DMS53 (cell line): ENCODE measurements at regions not wholly inside any gene's neighbourhood (a gene's known extent, or its start where the extent isn't known, plus 50 kb on each side); places are given as distances from the start of the nearest gene placed in this dataset.

ENCODE experiments used
- DNase-seq: peaks from one replicate; lab custom pipeline; 2025; lab: John Stamatoyannopoulos, UW

DNA sequence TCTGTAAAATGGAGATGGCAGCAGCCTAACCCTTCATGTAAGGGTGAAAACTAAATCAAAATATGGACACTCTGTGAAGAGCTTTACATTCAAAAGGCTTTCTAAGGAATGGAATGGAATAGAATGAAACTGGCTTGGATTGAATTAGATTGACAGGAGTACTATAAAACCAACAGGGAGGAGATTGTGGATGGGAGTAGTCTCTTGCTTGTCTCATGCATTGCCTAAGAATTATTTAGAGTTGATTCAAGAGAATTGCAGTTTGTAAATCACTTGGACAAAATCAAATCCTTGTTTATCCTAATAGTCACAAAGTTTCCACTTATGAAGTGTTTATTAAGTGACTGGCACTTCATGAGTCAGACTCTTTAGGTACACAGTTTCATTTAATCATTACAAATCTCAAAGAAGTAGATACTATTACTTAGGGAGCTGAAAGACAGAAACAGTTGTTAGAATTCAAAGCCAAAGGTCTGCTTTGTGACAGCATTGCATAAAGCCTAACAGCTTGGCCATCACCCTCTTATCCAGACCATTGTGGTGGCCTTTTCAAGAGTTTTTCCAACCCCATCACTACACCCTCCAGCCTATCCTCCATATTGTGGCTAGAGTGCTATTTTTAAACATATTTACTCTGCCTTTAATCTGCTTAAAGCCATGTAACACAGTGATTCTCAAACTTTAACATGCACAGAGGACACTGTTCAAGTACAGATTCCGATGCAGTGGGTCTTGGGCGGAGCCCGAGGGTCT lies 91.9 kb upstream of the GHITM start:
- peak; percentile 28 for DNase-seq

DNA sequence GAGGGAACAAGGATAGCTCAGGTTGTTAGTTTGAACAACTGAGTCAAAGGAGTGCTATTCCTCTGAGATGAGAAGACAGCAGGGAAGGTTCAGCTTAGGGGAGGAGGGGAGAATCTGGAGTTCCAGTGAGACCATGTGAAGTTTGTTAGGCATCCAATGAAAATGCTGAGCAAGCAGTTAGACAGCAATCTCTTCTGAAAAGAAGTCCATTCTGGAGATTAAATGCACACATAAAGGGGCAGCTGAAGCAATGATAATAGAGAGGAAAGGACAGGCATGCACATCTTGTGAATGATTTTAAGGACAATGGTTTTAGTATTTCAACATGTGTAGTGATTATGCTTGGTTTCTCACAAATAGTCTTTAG lies 89.7 kb upstream of the GHITM start:
- no peak for DNase-seq

DNA sequence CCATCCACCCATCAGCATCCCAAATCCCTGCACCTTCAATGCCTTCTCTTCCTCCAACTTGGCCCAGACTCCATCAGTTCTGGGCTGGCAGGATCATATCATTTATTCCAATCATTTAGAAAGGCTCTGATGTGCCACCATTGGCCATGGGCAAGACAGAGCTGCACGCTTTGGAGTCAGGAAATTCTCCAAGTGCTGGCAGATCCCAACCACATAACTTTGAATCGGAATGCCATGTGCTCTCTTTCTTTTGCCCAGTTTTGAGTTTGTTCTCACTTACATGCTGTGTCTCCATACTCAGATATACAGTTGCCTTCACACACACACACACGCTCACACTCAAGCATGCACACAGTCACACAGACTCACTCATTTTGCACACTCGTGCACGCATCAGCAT lies 85.7 kb upstream of the GHITM start:
- no peak for DNase-seq

DNA sequence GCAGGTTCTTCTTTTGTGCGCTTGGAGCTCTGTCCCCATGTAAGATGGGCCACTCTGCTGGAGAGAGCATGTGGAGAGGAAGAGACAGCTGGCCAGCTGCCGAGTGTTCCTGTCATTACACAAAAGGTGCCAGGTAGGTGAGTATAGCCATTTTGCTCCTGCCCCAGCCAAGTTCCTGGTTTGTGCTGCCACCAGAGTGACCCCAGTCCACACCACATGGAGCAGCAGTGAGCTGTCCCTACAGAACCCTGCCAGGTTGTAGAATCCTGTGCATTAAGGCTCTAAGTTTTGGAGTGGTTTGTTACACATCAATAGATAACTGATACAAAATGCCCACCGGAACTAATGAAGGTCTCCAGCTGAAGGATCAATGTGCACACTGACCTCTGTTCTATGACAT lies 84.6 kb upstream of the GHITM start:
- peak; percentile 83 for DNase-seq

DNA sequence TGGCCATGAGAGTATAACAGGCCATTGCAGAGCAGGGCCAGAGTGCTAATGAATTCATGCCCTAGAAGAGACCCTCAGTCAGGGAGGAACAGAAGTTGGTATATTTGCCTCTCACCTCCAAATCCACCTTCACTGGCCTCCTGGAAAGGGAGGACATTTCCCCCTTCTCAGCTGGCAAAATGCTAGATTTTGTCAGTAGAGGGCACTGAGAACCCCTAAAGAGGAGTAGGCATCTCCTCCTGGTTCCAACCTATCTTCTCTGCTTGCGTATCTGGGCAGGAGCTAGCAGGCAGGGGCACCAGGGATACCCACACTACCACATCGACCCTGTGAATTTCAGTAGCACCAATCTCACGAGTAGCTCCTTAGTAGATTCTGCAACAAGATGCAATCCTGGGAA lies 79.8 kb upstream of the GHITM start:
- peak; percentile 14 for DNase-seq

DNA sequence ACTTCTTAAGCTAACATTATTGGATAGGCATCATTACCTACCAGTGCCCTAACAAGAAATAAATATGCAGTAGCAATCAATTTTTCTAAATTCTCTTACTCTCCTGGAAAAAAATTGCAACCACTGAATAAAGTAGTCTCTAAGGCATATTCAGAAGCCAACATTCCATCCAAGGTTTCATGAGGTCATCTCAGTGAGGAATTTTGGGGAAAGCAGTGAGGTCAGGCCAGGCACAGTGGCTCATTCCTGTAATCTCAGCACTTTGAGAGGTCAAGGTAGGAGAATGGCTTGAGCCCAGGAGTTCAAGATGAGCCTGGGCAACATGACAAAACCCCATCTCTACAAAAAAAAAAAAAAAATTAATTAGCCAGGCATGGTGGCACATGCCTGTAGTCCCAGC lies 75.9 kb upstream of the GHITM start:
- DNase-seq, result no peak

DNA sequence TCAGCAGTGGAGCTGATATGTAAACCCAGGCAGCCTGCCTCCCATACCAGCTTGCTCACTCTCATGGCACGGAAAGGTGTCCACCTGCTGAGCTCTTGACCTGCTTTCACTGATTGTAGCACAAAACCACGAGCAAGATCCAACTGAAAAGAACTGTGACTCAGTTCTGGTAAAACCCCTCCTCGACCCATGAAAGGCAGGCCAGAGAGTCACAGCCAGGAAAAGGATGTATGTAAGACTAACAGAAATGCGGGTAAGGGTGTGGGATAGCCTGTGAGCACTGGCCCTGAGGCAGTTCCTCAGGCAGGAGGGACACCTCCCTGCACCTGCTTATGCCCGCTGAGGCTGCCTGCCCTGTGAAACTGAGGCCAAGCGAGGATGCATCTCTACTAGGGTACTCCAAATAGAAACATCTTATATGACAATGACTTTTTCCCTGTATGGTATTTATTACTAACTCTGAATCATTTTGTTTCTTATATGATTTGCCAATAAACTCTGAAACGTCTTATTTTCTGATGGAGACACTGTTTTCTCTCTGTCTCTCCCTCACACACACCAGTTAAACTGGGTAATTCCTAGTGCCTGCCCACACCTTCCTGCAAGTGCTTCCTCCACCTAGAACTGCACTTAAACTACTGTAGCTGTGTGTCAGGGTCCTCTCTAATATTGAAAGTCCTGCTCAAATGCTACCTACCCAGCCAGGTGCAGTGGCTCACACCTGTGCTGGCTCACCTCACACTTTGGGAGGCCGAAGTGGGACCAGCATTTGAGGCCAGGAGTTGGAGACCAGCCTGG lies 73.3 kb upstream of the GHITM start:
- no peak for DNase-seq

DNA sequence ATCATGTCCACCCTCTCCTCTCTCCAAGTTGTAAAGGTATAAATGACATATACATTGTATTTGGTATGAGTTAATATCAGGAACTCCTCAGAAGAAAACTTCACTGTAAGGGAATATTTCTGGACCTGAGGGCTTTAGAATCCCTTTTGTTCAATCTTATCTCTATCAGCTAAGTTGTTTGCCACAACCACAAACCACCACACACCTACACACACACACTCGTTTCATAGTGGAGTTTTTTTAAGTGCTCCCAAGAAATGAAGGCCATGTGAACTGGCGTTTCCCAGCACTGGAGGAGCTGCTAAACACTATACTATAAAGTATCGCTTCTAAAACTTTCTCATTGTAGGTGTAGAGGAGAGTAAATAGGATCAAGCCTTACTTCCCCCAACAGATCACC lies 64.8 kb upstream of the GHITM start:
- DNase-seq, result no peak

DNA sequence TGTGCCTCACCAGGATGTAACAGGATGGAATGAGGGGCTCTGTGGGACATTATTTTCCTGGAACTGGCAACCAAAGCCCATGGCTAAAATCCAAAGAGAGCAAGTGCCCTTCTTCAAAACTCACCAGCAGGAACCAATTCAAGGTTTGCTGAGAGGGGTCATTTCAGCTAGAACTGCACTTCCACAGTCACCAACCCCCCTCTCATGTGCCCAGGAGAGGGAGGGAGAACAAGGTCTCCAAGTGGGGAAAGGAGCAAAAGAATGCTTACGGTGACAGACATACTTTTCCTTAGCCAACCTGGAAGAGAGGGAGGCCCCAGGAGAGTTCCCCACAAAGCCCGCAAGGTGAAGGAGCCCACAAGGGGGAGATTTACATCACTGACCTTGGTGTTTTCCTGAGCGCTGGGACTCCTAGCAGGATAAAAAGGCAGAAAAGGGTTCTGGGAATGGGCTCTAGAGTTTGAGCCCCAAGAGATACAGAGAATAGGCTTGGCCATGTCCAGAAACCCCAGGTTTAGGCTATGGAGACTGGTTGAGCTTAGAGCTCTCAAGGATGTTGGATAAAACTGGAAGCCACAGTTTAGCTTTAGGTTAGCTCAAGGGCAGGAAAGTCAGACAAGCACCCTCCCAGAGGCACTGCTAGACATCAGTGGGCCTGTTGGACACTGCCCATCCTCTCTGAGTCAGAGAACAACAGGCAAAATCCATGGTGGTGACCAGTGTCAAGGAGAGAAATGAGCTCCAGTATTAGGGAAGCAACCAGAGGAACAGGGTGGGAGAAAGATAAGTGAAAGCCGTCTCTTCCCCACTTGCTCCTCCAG lies 63.9 kb upstream of the GHITM start:
- no peak for DNase-seq

DNA sequence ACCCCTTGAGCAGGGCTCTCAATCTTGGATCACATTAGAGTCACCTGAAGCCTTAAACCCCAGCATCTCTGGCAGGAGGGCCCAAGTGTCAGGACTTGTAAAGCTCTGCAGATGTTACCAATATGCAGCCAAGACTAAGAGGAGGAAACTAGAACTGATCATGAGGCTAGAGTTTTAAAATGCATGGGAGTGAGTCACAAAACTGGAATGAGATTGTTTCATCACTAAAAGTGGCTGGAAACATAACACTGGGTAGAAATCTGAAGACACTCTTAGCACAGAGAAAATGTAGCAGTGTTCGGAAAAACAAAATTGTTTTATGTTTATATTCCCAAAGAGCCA lies 63.3 kb upstream of the GHITM start:
- no peak for DNase-seq

DNA sequence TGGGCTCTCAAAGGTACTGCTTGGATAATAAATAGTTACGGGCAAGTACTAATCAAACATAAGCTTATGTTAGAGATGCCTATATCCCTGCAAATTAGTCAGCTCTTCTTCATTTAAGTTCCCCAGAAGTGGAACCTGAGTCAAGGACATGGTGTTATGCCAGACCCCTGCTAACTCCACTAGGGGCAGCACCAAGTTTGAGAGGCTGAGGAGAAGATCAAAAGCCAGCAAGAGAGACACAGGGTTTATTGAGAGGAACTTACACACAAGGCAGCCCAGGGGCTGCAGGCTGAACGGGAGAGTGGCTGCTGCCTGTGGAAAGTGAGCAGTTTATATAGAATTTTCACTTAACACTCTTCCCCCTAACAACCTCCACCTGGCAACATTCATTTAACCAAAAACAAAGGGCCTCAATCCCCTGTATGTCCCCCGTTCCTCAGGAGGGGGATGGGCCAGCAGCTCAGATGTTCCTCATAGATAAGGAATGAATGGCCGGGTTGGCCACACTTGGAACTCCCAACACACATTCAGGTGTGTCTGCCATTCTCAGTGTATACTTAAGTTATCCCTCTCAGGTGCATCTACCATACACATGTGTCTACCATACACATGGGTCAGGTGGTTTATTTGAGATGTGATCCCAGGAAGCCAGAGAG lies 62.6 kb upstream of the GHITM start:
- peak; percentile 34 for DNase-seq

DNA sequence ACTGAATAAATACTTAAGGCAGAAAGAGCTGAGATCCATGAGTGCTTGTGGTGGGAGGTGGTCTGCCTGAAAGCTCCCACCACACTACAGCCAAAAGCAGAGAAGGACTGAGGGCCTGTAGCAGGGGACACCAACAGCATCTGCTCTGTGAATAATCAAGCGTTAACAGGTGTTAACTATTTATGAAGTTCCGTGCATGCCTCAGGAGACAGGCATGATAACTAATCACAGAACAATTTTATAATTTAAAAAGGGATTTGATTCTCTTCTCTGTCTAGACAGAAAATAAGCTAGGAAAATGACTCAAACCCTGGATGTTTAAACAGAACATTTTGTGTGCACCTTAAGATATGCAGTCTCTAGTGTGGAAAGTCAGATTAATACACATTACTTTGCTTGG lies 61.5 kb upstream of the GHITM start:
- no peak for DNase-seq

DNA sequence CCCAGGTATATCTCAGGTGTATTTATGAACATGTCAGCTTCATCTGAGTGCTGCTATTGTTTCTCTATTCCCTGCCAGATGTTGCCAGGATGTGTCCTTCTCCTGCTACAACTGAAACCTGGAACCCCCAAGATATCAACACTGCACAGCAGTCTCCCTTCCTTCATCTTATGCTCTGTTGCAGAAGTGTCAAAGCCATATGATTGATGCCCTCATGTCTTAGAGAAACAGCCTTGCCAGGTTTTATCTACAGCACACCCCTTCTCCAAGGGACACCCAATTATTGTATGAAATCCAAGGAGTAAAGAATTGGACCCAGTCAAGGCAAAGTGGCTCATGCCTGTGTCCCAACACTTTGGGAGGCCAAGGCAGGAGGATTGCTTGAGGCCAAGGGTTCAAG lies 60.5 kb upstream of the GHITM start:
- no peak for DNase-seq

DNA sequence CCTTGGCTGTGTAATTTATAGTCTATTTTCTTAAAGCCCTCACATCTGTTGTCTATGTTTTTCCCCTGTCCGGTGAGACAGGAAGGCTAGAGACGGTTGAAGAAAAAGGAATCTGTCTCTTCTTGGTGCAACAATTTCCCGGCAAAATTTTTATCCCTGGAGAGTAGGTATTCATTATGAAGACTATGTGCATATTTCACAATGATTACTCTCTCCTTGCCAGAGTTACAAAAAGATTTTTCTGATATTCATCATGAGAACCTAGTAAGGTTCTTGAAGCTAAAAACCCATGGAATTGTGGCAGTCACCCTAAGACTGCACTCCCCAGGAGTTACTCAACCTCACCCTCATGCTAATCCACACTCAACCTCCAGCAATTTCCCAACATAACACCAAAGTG lies 55.0 kb upstream of the GHITM start:
- no peak for DNase-seq

DNA sequence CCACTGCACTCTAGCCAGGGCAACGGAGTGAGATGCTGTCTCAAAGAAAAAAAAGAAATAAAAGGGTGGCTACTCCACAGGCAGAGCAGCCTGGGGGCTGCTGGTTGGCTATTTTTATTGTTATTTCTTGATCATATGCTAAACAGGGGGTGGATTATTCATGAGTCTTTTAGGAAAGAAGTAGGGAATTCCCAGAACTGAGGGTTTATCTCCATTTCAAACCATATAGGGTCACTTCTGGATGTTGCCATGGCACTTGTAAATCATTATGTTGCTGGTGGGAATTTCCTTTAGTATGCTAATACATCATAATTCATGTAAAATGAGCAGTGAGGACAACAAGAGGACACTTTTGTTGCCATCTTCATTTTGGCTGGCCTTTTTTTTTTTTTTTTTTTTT lies 52.1 kb upstream of the GHITM start:
- DNase-seq, result no peak

DNA sequence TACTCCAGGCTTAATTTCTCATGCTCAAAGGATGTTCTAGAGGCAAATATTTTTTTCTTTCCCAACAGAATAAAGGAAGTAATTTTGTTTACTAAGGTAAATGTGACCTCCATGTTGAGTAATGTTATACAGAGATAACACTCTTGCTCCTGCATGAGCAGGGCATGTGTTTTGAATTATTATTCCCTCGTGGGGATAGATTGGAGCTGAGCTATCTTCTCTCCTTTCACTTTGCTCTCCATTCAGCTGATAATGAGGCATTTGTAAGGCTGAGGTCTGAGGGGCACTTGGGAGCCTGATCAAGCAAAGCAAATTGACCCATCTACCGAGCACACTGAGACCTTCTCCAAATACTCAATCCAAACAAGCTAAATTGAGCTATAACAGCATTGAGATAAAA lies 50.7 kb upstream of the GHITM start:
- DNase-seq, result no peak

DNA sequence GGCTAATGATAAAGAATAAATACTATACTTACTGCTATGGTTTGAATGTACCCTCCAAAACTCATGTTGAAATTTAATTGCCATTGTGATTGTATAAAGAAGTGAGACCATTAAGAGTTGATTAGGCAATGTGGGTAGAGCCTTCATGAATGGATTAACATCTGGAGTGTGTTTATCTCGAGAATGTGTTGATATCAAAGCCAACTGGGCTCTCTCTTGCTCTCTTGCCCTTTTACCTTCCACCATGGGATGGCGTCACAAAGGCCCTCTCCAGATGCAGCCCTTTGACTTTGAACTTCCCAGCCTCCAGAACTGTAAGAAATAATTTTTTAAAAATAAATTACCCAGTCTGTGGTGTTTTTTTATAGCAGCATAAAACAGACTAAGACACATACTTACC lies 50.1 kb upstream of the GHITM start:
- DNase-seq, result no peak
